ENCODE measurements at regions not wholly inside any gene's neighbourhood (a gene's known extent, or its start where the extent isn't known, plus 50 kb on each side); places are given as distances from the start of the nearest gene placed in this dataset.

GRCh38 chr5:142474431-142475094, 149.7 kb upstream of the SPRY4 start:
- TF ChIP-seq POLR2A (IDR thresholded peaks at IDR 0.05; ENCODE audit: low read depth, low read length) (no peak), CTCF (IDR thresholded peaks at IDR 0.05; ENCODE audit: extremely low read depth in 1 of 2, insufficient read depth in 1 of 2, low read depth in 1 of 2, low read length in 2 of 2) (no peak), EZH2 (IDR thresholded peaks at IDR 0.05; ENCODE audit: borderline replicate concordance, low read depth, low read length, severe bottlenecking) (no peak), MYC (IDR thresholded peaks at IDR 0.05; ENCODE audit: low read depth, low read length) (no peak), POLR2AphosphoS5 (IDR thresholded peaks at IDR 0.05; ENCODE audit: insufficient read depth, low read depth, low read length) (no peak), FOS (IDR thresholded peaks at IDR 0.05; ENCODE audit: borderline replicate concordance, insufficient read depth, low read length) (no peak), GATA2 (IDR thresholded peaks at IDR 0.05; ENCODE audit: insufficient read depth, insufficient read length, low read depth, low read length) (no peak), JUN (IDR thresholded peaks at IDR 0.05; ENCODE audit: borderline replicate concordance, insufficient read depth, insufficient read length, low read depth) (no peak)
